Body of pancreas (tissue), 4 donors: ENCODE measurements at regions not wholly inside any gene's neighbourhood (a gene's known extent, or its start where the extent isn't known, plus 50 kb on each side); places are given as distances from the start of the nearest gene placed in this dataset.

ENCODE experiments used
- POLR2A ChIP-seq, 3 donors: fragments of 450-650 bp; IDR thresholded peaks; one replicate each; pipeline ENCODE4 v1.6.1; 2016; ENCODE audit warnings: antibody characterized with exemption in 3 of 3, mild to moderate bottlenecking in 2 of 3
- TF ChIP-seq, protein P1 (sequence below), 7 experiments: fragments of 450-650 bp in 4 of 7; fragments of 200-600 bp in 3 of 7; sonication (generic) in 3 of 7; IDR thresholded peaks; one replicate each; pipeline ENCODE4 v1.5.1; 2016 to 2019; ENCODE audit warnings: antibody characterized with exemption in 7 of 7

DNA sequence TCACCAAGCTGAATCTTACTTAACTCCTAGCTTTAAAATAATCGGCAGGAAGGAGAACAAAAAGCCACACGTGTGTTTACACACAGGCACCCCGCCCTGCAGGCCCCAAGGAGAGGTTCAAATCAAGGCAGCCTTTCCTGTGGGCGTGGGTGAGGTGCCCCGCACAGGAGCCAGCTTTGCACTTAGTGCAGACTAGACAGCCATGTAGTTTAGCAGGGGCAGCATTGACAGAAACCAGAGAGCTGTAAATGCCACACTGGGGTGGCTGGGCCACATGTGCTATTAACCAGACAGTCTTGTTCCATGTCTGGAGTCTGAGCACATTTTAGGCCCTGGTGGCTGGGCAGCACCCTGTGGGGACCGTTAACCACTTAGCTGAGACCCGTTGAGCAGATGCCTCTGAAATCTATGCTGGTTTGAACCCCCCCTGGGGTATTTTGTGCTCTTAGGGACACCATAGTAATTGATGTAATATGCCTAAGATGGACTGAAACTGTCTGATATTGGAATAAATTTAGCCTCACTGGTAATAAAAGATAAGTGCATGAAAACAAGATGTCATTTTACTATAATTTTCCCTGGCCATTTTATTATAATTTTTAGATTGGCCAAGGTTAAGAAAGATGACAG lies 106.4 kb upstream of the KCNG1 start:
- TF ChIP-seq, protein P1, sequence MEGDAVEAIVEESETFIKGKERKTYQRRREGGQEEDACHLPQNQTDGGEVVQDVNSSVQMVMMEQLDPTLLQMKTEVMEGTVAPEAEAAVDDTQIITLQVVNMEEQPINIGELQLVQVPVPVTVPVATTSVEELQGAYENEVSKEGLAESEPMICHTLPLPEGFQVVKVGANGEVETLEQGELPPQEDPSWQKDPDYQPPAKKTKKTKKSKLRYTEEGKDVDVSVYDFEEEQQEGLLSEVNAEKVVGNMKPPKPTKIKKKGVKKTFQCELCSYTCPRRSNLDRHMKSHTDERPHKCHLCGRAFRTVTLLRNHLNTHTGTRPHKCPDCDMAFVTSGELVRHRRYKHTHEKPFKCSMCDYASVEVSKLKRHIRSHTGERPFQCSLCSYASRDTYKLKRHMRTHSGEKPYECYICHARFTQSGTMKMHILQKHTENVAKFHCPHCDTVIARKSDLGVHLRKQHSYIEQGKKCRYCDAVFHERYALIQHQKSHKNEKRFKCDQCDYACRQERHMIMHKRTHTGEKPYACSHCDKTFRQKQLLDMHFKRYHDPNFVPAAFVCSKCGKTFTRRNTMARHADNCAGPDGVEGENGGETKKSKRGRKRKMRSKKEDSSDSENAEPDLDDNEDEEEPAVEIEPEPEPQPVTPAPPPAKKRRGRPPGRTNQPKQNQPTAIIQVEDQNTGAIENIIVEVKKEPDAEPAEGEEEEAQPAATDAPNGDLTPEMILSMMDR (IDR thresholded peaks at IDR 0.05) = no peak
- no peak for TF ChIP-seq POLR2A (IDR thresholded peaks at IDR 0.05)
